GM06990 (cell line): ENCODE measurements at regions not wholly inside any gene's neighbourhood (a gene's known extent, or its start where the extent isn't known, plus 50 kb on each side); places are given as distances from the start of the nearest gene placed in this dataset.

Experiments
- DNase-seq: peaks from one replicate; pipeline ENCODE4 v3.0.0-alpha.2; 2011; ENCODE audit not compliant: insufficient read length; ENCODE audit errors: extremely low read depth
- H3K27me3 ChIP-seq: replicated peaks from 2 replicates; pipeline ENCODE4 v1.6.0; 2011; ENCODE audit warnings: low read length; ENCODE audit not compliant: control insufficient read depth, insufficient read depth
- H3K36me3 ChIP-seq: 2 replicates; pipeline ENCODE4 v1.5.1; 2011; ENCODE audit warnings: low read length; ENCODE audit not compliant: control insufficient read depth, insufficient read depth
- H3K4me3 ChIP-seq: replicated peaks from 2 replicates; pipeline ENCODE4 v1.5.1; 2011; ENCODE audit warnings: low read depth, mild to moderate bottlenecking, control low read depth, low read length
- TF ChIP-seq, protein P1 (sequence below): IDR thresholded peaks from 2 replicates; pipeline ENCODE4 v1.5.1; 2011; ENCODE audit warnings: low read length, control low read depth, mild to moderate bottlenecking, inconsistent platforms; ENCODE audit not compliant: insufficient read depth, poor library complexity, severe bottlenecking

DNA sequence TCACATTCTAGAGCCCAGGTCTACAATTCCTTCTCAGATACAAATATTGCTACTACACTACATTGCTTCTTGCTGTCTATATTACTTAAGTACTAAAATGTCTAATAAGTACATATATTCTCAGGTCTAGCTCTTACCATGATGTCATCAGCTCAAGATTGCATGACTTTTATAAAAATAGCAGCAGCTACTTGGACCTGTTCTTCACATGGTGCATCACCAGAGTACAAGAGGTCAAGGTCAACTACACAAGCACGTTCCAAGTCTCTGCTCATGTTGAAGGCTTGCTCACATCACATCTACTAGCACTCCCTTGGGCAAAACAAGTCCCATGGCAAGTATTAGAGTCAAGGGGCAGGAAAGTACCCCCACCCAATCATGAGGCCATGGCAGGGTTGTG is 465.6 kb downstream of the MED13L start:
- no peaks in the 10 kb centered on the region for H3K36me3 ChIP-seq
- no peaks in the 10 kb centered on the region for H3K27me3 ChIP-seq
- H3K4me3 ChIP-seq = no peak overlapping the region
- TF ChIP-seq, protein P1, sequence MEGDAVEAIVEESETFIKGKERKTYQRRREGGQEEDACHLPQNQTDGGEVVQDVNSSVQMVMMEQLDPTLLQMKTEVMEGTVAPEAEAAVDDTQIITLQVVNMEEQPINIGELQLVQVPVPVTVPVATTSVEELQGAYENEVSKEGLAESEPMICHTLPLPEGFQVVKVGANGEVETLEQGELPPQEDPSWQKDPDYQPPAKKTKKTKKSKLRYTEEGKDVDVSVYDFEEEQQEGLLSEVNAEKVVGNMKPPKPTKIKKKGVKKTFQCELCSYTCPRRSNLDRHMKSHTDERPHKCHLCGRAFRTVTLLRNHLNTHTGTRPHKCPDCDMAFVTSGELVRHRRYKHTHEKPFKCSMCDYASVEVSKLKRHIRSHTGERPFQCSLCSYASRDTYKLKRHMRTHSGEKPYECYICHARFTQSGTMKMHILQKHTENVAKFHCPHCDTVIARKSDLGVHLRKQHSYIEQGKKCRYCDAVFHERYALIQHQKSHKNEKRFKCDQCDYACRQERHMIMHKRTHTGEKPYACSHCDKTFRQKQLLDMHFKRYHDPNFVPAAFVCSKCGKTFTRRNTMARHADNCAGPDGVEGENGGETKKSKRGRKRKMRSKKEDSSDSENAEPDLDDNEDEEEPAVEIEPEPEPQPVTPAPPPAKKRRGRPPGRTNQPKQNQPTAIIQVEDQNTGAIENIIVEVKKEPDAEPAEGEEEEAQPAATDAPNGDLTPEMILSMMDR = no peak
- no peak for DNase-seq

DNA sequence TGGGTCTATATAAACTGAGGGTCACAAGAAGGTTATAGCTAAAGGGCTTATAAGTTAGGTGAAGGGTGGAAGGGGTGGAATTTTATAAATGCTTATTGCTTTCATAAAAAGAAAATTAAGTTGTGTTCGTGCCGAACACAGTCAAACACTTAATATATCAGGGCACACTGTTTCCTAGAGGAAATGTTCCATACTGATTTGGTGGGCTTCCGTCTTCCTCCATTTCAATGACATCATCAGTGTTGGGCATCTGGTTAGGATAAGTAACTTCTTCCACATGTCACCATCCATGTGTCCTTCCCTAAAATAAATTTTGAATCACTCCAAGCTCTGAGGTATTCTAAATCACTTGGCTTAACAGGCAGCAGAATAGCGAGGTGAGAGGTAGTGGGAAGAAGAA is 466.4 kb downstream of the MED13L start:
- H3K27me3 ChIP-seq = no peaks in the 10 kb centered on the region
- H3K4me3 ChIP-seq = no peak overlapping the region
- TF ChIP-seq, protein P1 = no peak
- no peaks in the 10 kb centered on the region for H3K36me3 ChIP-seq
- DNase-seq = no peak

DNA sequence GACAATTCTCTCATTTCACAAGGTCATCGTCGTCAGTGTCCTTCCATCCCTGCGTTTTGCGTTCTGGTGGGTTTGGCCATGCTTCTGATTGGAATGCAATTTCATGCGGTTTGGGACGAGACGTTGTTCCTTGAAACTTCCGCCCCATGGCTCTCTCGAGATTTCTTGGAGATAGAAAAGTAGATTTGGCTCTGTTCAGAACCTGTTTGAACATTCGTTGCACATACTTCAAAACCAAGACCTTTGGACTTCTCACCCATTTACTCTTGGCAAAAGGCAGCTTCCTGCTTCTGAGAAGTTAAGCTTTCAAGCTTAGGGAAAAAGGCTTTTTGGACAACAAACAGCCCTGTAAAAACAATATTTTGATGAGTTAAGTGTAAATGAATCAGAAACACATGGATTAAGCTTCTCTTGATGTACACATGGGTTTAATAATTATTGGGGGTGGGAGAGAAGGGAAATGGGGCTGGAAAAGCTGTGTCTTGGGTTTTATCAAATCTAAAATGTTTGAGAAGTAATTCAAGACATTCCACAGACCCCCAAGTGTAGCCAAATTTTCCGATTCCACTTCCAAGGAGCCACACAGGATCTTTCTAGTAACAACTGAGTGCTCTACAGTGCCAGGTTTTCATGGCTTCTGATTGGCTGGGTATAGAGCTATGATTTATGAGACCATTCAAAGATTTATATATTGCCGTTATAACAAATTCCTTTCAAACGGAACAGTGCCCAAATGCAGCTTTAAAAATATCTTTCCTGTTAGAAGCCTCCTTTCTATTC is 467.2 kb downstream of the MED13L start:
- H3K27me3 ChIP-seq = no peaks in the 10 kb centered on the region
- TF ChIP-seq, protein P1 = no peak
- DNase-seq = no peak
- no peak overlapping the region for H3K4me3 ChIP-seq
- H3K36me3 ChIP-seq = no peaks in the 10 kb centered on the region

DNA sequence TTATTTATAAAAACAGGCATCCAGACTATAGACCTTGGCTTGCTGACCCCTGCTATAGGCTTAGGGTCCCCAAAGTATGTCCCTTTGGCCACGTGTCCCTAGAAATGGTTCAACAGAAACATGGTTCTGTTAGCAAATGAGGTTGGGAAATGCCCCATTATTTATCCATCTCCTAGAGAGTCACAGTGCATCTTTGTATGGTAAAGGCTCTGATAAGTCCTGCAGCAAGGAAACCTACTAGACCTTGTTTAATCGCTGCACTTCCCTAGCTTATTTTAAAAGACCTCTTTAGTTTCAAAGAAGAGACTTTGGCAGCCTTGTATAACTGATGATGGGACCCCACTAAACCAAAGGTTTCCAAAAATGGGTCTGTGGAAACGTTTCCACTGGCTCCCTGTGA is 471.5 kb downstream of the MED13L start:
- DNase-seq = no peak
- TF ChIP-seq, protein P1 = no peak
- Histone ChIP-seq H3K4me3 (no peak overlapping the region), H3K36me3 (no peaks in the 10 kb centered on the region), H3K27me3 (no peaks in the 10 kb centered on the region)

DNA sequence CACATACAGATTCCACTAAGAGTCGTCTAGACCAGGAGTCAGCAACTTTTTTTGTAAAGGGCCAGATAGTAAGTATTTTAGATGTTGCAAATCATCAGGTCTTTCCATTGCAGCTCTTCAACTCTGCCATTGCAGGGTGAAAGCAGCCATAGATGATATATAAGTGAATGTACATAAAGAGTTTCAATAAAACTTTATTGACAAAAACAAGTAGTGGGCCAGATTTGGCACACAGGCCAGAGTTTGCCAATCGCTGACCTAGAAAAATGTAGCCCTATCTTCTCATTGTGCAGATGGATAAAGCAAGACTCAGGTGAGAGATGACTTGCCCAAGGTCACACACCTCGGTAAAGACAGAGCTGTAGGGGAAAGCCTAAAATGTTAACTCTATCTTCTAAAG is 474.7 kb downstream of the MED13L start:
- TF ChIP-seq, protein P1 = no peak
- no peak overlapping the region for H3K4me3 ChIP-seq
- DNase-seq = no peak

More for the DNA sequence above, 474.7 kb downstream of the MED13L start:
- Histone ChIP-seq H3K36me3 (no peaks in the 10 kb centered on the region), H3K27me3 (no peaks in the 10 kb centered on the region)
